Activated T-helper 2 cell treated with anti-CD3 and anti-CD28 coated beads, Interferon-gamma antibody, Interleukin-2, Interleukin-4, amounts not matched to agents 10 μg/mL and 5 μg/mL and 100 μg/mL, durations not matched to agents 14 hours and 24 hours and 36 hours (primary cell): ENCODE measurements at regions not wholly inside any gene's neighbourhood (a gene's known extent, or its start where the extent isn't known, plus 50 kb on each side); places are given as distances from the start of the nearest gene placed in this dataset.

Source experiments
- DNase-seq: peaks from one replicate; pipeline ENCODE4 v3.0.0; 2021; ENCODE audit warnings: low spot score
- H3K27ac Mint-ChIP-seq: one replicate; pipeline ENCODE4 v1.8.0; 2021; ENCODE audit warnings: mixed read lengths
- H3K27me3 Mint-ChIP-seq: one replicate; pipeline ENCODE4 v1.8.0; 2021; ENCODE audit warnings: low read depth, mixed read lengths
- H3K36me3 Mint-ChIP-seq: one replicate; pipeline ENCODE4 v1.8.0; 2021; ENCODE audit warnings: low read depth, mixed read lengths
- H3K4me1 Mint-ChIP-seq: one replicate; pipeline ENCODE4 v1.8.0; 2021; ENCODE audit warnings: low read depth, mixed read lengths
- H3K4me3 Mint-ChIP-seq: one replicate; pipeline ENCODE4 v1.8.0; 2021; ENCODE audit warnings: low read depth, mild to moderate bottlenecking, moderate library complexity, mixed read lengths
- H3K9me3 Mint-ChIP-seq: one replicate; pipeline ENCODE4 v1.8.0; 2021; ENCODE audit warnings: mixed read lengths
- intact Hi-C: fragments of 100-400 bp; cut with micrococcal nuclease; formaldehyde crosslinking; loops from one replicate; pipeline ENCODE4 v1.15.1; 2023

DNA sequence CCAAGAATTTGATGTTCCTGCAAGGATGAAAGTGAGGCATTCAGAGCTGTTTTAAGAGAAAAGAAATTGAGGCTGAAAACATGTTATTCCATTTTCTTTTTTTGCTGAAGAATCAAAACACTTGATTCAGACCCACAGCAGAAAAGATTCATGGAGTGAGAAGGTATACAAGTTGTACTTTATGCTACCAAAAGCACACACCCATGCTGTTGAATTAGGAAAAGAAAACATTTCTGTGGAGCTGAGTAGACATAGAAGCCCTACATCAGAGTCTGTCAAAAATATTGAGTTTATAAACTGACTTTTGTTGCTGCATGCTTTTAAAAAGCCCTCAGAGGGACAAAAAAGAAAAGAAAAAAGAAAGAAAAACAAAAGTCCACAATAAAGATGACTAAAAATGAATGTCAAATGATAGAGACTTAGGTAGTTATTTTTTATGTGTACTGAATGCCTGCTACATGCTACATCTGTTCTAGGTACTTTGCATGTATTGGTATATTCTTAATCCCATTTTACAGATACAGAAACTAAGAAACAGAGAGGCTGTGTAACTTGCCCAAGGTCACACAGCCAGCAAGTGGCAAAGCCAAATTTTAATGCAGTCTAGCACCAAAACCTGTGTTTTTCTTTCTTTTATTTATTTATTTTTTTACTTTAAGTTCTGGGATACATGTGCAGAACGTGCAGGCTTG, 71.7 kb upstream of the PALS2 start:
- intact Hi-C loops, result no loop called here
- no peaks in the 10 kb centered on the region for H3K36me3 Mint-ChIP-seq
- peaks cover 24% of the 10 kb centered on the region for H3K27me3 Mint-ChIP-seq
- no peaks in the 10 kb centered on the region for H3K4me1 Mint-ChIP-seq
- H3K27ac Mint-ChIP-seq, result no peak overlapping the region
- no peak overlapping the region for H3K4me3 Mint-ChIP-seq
- no peaks in the 10 kb centered on the region for H3K9me3 Mint-ChIP-seq
- no peak for DNase-seq

DNA sequence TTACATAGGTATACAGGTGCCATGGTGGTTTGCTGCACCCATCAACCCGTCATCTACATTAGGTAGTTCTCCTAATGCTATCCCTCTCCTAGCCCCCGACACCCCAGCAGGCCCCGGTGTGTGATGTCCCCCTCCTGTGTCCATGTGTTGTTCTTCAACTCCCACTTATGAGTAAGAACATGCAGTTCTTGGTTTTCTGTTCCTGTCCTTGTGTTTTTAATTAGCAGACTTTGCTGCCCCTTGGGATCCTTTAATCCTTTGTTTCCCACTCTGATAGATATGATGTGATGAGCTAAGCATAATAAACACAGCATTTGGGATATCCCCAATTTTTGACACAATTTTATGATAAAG, 71.1 kb upstream of the PALS2 start:
- intact Hi-C loops, result no loop called here
- H3K4me3 Mint-ChIP-seq, result no peak overlapping the region
- no peaks in the 10 kb centered on the region for H3K36me3 Mint-ChIP-seq
- peaks cover 24% of the 10 kb centered on the region for H3K27me3 Mint-ChIP-seq
- no peaks in the 10 kb centered on the region for H3K4me1 Mint-ChIP-seq
- H3K27ac Mint-ChIP-seq, result no peak overlapping the region
- DNase-seq, result no peak
- no peaks in the 10 kb centered on the region for H3K9me3 Mint-ChIP-seq

DNA sequence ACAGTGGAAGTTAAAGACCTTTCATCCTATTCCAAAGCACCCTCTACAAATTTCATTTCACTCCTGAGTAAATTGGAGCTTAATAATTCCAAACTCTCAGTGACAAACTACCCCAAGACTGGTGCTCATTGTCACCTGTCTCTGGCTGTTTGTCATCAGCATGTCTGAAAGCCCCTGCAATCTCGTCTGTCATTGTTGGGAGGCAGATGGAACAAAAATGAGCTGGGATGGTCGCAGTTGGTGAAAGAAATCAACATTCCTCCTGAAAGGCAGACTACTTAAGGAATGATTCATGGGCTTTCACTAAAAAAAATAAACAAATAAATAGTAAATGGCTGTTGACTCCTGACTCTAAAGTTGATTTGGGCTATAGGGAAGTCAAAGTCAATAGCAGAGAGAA, 69.7 kb upstream of the PALS2 start:
- H3K27ac Mint-ChIP-seq, result no peak overlapping the region
- H3K4me3 Mint-ChIP-seq, result no peak overlapping the region
- no peaks in the 10 kb centered on the region for H3K9me3 Mint-ChIP-seq
- H3K27me3 Mint-ChIP-seq, result peaks cover 21% of the 10 kb centered on the region
- no peak for DNase-seq
- H3K4me1 Mint-ChIP-seq, result no peaks in the 10 kb centered on the region
- H3K36me3 Mint-ChIP-seq, result no peaks in the 10 kb centered on the region
- intact Hi-C loops, result no loop called here

DNA sequence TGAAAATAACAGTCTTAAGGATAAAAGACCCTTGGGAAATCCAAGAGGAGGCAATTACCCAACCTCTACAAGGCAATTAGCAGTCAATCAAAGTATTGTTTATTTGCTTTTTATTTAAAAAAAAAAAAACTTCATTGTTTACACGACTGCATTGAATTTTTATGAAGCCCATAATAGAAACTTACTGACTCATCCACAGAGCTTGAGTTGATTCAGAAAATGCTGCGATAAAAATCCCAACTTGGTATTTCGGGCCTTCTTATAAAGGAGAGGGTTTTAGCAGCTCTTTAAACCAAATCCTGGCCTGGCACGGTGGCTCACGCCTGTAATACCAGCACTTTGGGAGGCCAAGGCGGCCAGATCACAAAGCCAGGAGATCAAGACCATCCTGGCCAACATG, 69.2 kb upstream of the PALS2 start:
- Mint-ChIP-seq H3K4me1 (no peaks in the 10 kb centered on the region), H3K4me3 (no peak overlapping the region), H3K27ac (no peak overlapping the region), H3K9me3 (no peaks in the 10 kb centered on the region), H3K36me3 (no peaks in the 10 kb centered on the region), H3K27me3 (peaks cover 17% of the 10 kb centered on the region)
- intact Hi-C loops, result no loop called here
- no peak for DNase-seq

DNA sequence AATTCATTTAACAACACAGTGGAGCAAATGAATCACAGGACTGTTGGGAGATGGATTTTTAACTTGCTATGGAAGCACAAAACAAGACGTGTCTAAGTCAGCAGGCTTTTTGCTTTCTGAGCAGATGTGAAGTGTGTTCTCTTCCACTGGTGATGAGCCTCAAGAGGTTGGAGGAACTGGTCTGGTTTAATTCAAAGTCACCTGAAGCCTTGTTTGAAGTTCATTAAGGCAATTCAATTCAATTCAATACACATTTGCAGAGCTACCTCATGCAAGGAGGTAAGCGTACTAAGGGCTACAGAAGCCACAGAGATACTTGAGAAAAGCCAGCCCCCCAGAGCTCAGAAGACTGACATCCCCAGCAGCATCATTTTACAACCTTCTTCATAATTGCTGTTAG, 68.4 kb upstream of the PALS2 start:
- H3K27me3 Mint-ChIP-seq, result peaks cover 14% of the 10 kb centered on the region
- no peaks in the 10 kb centered on the region for H3K4me1 Mint-ChIP-seq
- no peak for DNase-seq
- H3K9me3 Mint-ChIP-seq, result no peaks in the 10 kb centered on the region
- H3K27ac Mint-ChIP-seq, result no peak overlapping the region
- H3K36me3 Mint-ChIP-seq, result no peaks in the 10 kb centered on the region
- H3K4me3 Mint-ChIP-seq, result no peak overlapping the region
- intact Hi-C loops, result no loop called here

DNA sequence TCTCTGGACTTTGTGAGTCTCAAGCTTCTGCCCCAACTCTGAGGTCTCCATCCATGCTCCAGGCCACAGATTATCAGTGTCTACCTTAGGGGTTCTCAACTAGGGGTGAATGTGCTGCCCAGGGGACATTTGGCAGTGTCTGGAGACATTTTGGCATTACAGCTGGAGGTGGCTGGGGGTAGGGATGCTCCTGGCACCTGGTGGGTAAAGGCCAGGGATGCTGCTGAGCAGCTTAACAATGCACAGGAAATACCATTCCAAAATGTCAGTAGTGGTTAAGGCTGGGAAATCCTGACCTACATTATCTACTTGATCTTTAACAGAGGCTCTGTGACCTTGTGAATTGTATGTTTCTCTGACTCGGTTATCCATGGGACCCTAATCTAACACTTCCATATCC, 67.3 kb upstream of the PALS2 start:
- H3K27ac Mint-ChIP-seq, result no peak overlapping the region
- no peak for DNase-seq
- no peaks in the 10 kb centered on the region for H3K4me1 Mint-ChIP-seq
- intact Hi-C loops, result no loop called here
- H3K9me3 Mint-ChIP-seq, result no peaks in the 10 kb centered on the region
- H3K36me3 Mint-ChIP-seq, result no peaks in the 10 kb centered on the region
- H3K27me3 Mint-ChIP-seq, result peaks cover 10% of the 10 kb centered on the region
- H3K4me3 Mint-ChIP-seq, result no peak overlapping the region

DNA sequence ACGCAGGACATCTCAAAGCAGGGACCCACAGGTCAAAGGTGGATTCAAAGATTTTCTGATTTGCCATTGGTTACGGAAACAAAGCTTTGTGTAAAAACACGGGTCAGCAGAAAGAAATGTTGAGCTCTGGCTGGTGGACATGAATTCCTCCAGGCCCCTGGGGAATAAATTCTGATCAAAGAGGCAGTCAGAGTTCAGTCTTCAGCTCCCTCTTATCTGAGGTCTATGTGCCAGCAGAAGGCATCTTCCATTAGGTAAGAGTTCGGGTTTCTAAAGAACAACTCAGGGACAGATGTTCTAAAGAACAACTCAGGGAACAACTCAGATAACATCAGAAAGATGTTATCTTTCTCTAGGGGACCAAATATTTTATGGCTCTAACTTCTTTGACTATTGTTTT, 64.9 kb upstream of the PALS2 start:
- Mint-ChIP-seq H3K27ac (no peak overlapping the region), H3K4me1 (no peaks in the 10 kb centered on the region), H3K36me3 (no peaks in the 10 kb centered on the region), H3K9me3 (no peaks in the 10 kb centered on the region), H3K4me3 (no peak overlapping the region), H3K27me3 (peaks cover 7% of the 10 kb centered on the region)
- intact Hi-C loops, result no loop called here
- no peak for DNase-seq

DNA sequence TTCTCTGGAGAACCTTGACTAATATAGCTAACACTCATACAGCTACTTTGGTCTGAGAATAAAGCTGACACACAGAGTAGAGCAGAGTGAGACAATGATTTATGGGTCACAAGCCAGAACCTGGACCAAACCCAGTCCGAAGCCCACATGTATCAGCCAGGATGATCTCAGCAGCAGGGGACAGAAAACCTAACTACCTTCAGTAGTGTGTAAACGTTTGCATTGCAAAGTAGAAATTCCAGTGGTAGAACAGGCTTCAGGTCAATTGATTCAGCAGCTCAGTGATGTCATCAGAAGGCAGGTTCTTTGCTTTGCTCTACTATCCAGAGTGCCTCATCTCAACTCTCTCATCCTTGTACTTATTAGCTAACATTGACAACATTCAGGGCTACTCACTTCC, 62.5 kb upstream of the PALS2 start:
- intact Hi-C loops, result no loop called here
- Mint-ChIP-seq H3K4me3 (no peak overlapping the region), H3K36me3 (no peaks in the 10 kb centered on the region), H3K4me1 (no peaks in the 10 kb centered on the region), H3K9me3 (no peaks in the 10 kb centered on the region), H3K27ac (no peak overlapping the region), H3K27me3 (peaks cover 11% of the 10 kb centered on the region)
- DNase-seq, result no peak

DNA sequence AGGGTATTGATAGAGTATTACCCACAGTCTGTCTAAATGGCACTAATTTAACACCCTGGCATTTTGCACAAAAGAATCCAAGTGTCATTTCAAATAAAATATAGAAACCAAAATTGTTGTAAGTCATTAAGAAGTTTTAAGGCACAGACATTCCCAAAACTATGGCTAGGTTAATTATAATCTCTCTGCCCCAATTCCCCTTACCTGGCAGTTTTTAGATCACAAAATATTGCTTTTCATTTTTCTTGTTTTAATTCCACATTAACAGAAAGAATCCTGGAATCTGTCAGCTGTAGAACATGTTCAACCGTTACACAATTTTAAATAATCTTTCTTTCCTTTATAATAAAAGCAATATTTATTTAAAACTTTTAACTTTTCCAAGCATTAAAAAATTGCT, 56.1 kb upstream of the PALS2 start:
- H3K4me3 Mint-ChIP-seq, result no peak overlapping the region

DNA sequence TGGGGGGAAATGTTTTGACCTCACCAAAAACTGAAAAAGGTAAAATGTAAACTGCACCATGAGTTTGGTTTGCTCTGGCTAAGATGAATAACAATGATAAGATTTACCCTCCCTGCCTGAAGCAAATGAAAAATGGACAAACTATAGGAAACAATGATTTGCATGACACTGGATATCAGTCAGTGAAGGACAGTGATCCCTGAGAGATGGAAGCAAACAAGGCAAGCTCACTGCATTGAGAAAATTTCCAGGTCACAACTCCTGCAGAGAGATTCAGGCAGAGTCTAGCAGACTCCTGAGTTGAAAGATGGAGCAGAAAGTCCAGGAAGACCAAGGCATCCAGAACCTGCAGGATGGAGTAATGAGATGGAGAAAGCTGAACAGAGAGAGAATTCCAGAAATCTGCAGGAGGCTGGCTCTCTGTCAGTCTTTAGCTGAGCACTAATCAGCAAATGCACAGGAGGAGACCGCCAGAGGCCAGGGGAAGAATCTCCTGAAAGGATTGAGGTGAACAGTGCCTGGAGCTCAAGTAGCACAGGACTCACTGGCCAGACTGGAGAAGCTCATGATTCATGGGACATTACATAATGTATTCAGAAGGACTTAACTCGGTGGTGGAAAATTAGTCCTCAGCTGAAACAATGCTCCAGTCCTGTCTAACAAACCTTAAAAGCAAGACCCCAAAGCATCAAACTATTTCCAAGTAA, 51.2 kb upstream of the PALS2 start:
- intact Hi-C loops, result no loop called here
- no peak for DNase-seq
- H3K27me3 Mint-ChIP-seq, result peaks cover 32% of the 10 kb centered on the region
- H3K4me1 Mint-ChIP-seq, result no peaks in the 10 kb centered on the region
- no peaks in the 10 kb centered on the region for H3K36me3 Mint-ChIP-seq
- H3K9me3 Mint-ChIP-seq, result no peaks in the 10 kb centered on the region
- H3K4me3 Mint-ChIP-seq, result no peak overlapping the region
- no peak overlapping the region for H3K27ac Mint-ChIP-seq

More for the DNA sequence above, 56.1 kb upstream of the PALS2 start:
- DNase-seq, result no peak
- no peaks in the 10 kb centered on the region for H3K9me3 Mint-ChIP-seq
- intact Hi-C loops, result no loop called here
- H3K27ac Mint-ChIP-seq, result no peak overlapping the region
- H3K36me3 Mint-ChIP-seq, result no peaks in the 10 kb centered on the region
- H3K27me3 Mint-ChIP-seq, result peaks cover 27% of the 10 kb centered on the region
- H3K4me1 Mint-ChIP-seq, result no peaks in the 10 kb centered on the region
